ENCODE measurements at regions not wholly inside any gene's neighbourhood (a gene's known extent, or its start where the extent isn't known, plus 50 kb on each side); places are given as distances from the start of the nearest gene placed in this dataset.

DNA sequence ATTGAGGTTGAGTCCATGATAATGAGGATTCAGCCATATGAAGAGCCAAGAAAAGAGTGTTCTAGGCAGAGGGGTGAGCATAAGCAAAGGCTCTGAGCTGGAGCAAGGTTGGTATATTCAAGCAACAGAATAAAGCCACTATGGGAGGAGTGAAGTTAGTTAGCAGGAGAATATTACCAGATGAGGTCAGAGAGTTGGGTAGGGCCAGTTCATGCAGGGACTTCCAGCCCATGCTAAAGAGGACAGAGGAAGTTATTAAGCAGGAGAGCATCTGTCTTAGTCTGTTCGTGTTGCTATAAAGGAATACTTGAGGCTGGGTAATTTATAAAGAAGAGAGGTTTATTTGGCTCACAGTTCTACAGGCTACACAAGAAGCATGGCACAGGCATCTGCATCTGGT lies 57.1 kb upstream of the ATG10 start:
- H3K27me3 ChIP-seq = no peaks in the 10 kb centered on the region
- H3K36me3 ChIP-seq = no peaks in the 10 kb centered on the region
- no peak for DNase-seq
- H3K4me3 ChIP-seq (ENCODE audit: low read depth, low read length) = no peak overlapping the region
- no peaks in the 10 kb centered on the region for H3K9me3 ChIP-seq
- no peaks in the 10 kb centered on the region for H3K4me1 ChIP-seq
- TF ChIP-seq, protein P1, sequence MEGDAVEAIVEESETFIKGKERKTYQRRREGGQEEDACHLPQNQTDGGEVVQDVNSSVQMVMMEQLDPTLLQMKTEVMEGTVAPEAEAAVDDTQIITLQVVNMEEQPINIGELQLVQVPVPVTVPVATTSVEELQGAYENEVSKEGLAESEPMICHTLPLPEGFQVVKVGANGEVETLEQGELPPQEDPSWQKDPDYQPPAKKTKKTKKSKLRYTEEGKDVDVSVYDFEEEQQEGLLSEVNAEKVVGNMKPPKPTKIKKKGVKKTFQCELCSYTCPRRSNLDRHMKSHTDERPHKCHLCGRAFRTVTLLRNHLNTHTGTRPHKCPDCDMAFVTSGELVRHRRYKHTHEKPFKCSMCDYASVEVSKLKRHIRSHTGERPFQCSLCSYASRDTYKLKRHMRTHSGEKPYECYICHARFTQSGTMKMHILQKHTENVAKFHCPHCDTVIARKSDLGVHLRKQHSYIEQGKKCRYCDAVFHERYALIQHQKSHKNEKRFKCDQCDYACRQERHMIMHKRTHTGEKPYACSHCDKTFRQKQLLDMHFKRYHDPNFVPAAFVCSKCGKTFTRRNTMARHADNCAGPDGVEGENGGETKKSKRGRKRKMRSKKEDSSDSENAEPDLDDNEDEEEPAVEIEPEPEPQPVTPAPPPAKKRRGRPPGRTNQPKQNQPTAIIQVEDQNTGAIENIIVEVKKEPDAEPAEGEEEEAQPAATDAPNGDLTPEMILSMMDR (IDR thresholded peaks at IDR 0.05; ENCODE audit: low read depth, low read length) = no peak

DNA sequence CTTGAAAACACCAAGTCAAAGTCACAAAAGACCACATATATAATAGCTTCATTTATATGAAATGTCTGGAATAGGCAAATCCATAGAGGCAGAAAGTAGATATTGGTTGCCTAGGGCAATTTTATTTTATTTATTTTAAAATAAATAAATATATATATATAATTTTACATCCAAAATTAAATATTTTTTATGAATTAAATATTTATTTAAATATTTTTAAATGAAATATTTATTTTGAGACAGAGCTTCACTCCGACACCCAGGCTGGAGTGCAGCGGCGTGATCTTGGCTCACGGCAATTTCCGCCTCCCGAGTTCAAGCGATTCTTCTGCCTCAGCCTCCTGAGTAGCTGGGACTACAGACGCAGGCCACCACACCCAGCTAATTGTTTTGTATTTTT lies 58.9 kb upstream of the ATG10 start:
- H3K4me1 ChIP-seq = no peaks in the 10 kb centered on the region
- H3K36me3 ChIP-seq = no peaks in the 10 kb centered on the region
- TF ChIP-seq, protein P1 (IDR thresholded peaks at IDR 0.05; ENCODE audit: low read depth, low read length) = no peak
- no peak overlapping the region for H3K4me3 ChIP-seq (ENCODE audit: low read depth, low read length)
- DNase-seq = no peak
- no peaks in the 10 kb centered on the region for H3K9me3 ChIP-seq
- H3K27me3 ChIP-seq = no peaks in the 10 kb centered on the region

DNA sequence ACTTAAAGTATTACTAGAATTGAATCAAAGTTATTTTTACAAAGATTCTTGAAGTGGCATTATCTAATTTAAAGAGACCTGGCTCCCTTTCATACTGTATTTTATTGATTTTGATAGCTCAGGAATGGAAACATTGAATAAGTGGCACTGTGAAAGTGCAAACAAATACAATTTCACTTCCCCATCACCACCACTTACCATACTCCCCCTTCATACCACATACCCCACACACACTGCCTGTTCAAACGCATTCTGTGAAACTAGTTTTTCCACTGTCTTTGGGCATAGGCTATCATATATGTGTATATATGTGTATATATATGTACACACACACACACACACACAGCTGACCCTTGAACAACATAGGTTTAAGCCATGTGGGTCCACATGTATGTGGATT lies 62.1 kb upstream of the ATG10 start:
- no peaks in the 10 kb centered on the region for H3K27me3 ChIP-seq
- H3K4me3 ChIP-seq (ENCODE audit: low read depth, low read length) = no peak overlapping the region
- H3K9me3 ChIP-seq = no peaks in the 10 kb centered on the region
- TF ChIP-seq, protein P1 (IDR thresholded peaks at IDR 0.05; ENCODE audit: low read depth, low read length) = no peak
- H3K4me1 ChIP-seq = no peaks in the 10 kb centered on the region
- DNase-seq = no peak
- H3K36me3 ChIP-seq = no peaks in the 10 kb centered on the region

DNA sequence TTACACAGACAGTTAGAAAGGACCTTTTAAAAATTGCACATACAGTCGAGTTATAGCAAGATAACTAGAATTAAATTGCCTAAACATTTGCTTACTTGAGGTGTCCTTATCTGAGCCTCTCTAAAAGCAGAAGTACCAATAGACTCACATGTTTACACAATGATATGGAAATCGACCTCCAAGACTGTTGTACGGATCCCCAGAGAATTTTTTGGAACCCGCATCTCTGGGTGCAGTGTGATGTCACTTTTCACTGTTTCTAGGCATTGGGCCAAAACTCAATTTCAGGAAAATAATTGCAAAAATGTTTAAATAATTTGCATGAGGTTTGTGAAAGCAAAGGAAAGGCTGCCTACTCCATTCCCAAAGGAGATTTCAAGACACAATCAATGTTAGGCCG lies 63.1 kb upstream of the ATG10 start:
- H3K27me3 ChIP-seq = no peaks in the 10 kb centered on the region
- H3K9me3 ChIP-seq = no peaks in the 10 kb centered on the region
- H3K36me3 ChIP-seq = no peaks in the 10 kb centered on the region
- H3K4me1 ChIP-seq = no peaks in the 10 kb centered on the region
- TF ChIP-seq, protein P1 (IDR thresholded peaks at IDR 0.05; ENCODE audit: low read depth, low read length) = no peak
- no peak overlapping the region for H3K4me3 ChIP-seq (ENCODE audit: low read depth, low read length)
- no peak for DNase-seq

DNA sequence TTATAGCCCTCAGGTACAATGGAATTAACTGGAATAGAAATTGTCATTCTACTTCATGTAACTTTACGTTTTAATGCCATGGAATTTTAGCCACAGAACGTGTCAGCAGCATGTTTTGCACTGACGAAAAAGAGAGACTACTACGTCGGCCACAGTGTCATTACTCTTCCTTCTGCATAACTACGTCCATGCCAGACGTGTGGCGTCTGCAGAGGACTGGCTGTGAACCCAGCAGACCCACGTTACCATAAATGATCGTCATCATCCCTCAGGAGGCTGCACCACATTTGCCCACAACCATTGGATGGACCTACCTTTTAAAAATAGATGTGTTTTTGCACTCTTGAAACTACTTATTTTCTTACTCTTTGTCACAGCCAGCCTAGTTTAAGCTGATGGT lies 63.8 kb upstream of the ATG10 start:
- Histone ChIP-seq H3K4me1 (no peaks in the 10 kb centered on the region), H3K4me3 (ENCODE audit: low read depth, low read length) (no peak overlapping the region), H3K36me3 (no peaks in the 10 kb centered on the region), H3K27me3 (no peaks in the 10 kb centered on the region), H3K9me3 (no peaks in the 10 kb centered on the region)
- no peak for DNase-seq
- TF ChIP-seq, protein P1 (IDR thresholded peaks at IDR 0.05; ENCODE audit: low read depth, low read length) = no peak

DNA sequence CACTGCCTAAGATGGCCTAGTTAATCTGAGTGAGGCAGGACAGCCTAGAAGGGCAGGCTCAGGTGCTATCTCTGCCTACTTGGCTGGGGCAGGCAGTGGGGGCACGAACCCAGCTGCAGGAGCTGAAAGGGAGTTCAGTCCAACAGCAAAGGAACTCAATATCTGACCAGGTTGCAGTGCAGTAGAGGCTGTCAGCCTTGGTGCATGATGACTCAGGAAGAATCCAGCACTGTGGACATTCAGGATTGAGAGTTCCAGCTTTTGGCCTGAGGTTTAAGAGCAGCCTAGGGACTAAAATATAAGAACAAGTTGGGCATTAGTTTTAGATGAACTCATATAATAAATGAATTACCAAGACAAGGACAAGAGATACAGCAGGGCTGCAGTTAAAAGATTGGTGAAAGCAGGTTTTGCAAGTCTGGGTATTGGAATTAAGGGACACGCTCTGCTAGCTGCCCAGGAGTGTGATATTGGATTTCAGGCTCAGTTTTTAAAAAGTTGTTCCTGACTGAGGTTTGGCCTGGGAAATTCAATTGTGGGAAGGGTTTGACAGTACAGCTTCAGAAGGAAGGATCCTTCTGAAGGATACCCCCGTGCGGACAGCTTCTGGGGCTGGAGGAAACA lies 64.7 kb upstream of the ATG10 start:
- DNase-seq = no peak
- no peaks in the 10 kb centered on the region for H3K4me1 ChIP-seq
- H3K27me3 ChIP-seq = no peaks in the 10 kb centered on the region
- TF ChIP-seq, protein P1 (IDR thresholded peaks at IDR 0.05; ENCODE audit: low read depth, low read length) = no peak
- no peaks in the 10 kb centered on the region for H3K9me3 ChIP-seq
- H3K4me3 ChIP-seq (ENCODE audit: low read depth, low read length) = no peak overlapping the region
- H3K36me3 ChIP-seq = no peaks in the 10 kb centered on the region

Measured in BE2C (cell line).